HepG2 (cell line): ENCODE measurements at regions not wholly inside any gene's neighbourhood (a gene's known extent, or its start where the extent isn't known, plus 50 kb on each side); places are given as distances from the start of the nearest gene placed in this dataset.
A peak's percentile ranks its signal among the peaks of the same experiment; 100 is the strongest.

Experiments
- BHLHE40 ChIP-seq: IDR thresholded peaks from 2 replicates; pipeline ENCODE4 v1.6.1; 2011; ENCODE audit warnings: low read length, improper control_type of control experiment
- GABPB1 ChIP-seq: IDR thresholded peaks from 2 replicates; pipeline ENCODE4 v1.6.1; 2016; ENCODE audit warnings: mild to moderate bottlenecking, missing genetic modification reagents, moderate library complexity, missing compliant biosample characterization
- GZF1 ChIP-seq: sonication (generic); formaldehyde crosslinking; IDR thresholded peaks from 2 replicates; pipeline ENCODE4 v1.5.1; 2020; ENCODE audit warnings: mild to moderate bottlenecking, missing genetic modification reagents
- HOXA7 ChIP-seq: sonication (generic); formaldehyde crosslinking; IDR thresholded peaks from 2 replicates; pipeline ENCODE4 v1.8.1; 2022; ENCODE audit warnings: mild to moderate bottlenecking, missing genetic modification reagents, moderate library complexity
- KAT8 ChIP-seq: IDR thresholded peaks from 2 replicates; pipeline ENCODE4 v1.6.1; 2016; ENCODE audit warnings: missing genetic modification reagents, missing compliant biosample characterization
- RARA ChIP-seq: IDR thresholded peaks from 2 replicates; pipeline ENCODE4 v1.6.1; 2016; ENCODE audit warnings: missing genetic modification reagents, missing compliant biosample characterization
- RBAK ChIP-seq: sonication (generic); formaldehyde crosslinking; IDR thresholded peaks from 2 replicates; pipeline ENCODE4 v1.5.1; 2020; ENCODE audit warnings: mild to moderate bottlenecking, missing genetic modification reagents
- ZBTB46 ChIP-seq: sonication (generic); formaldehyde crosslinking; IDR thresholded peaks from 2 replicates; pipeline ENCODE4 v1.4.0; 2020; ENCODE audit warnings: mild to moderate bottlenecking, missing genetic modification reagents, borderline replicate concordance
- ZKSCAN8 ChIP-seq: IDR thresholded peaks from 2 replicates; pipeline ENCODE4 v1.6.1; 2016; ENCODE audit warnings: borderline replicate concordance, missing genetic modification reagents, missing compliant biosample characterization
- ZNF18 ChIP-seq: sonication (generic); formaldehyde crosslinking; IDR thresholded peaks from 2 replicates; pipeline ENCODE4 v1.8.0; 2022; ENCODE audit warnings: mild to moderate bottlenecking, missing genetic modification reagents; ENCODE audit not compliant: insufficient replicate concordance
- ZNF614 ChIP-seq: IDR thresholded peaks from 2 replicates; pipeline ENCODE4 v1.6.1; 2018; ENCODE audit warnings: missing biosample characterization, missing genetic modification reagents, inconsistent platforms, borderline replicate concordance
- TF ChIP-seq, protein P1 (sequence below): sonication (generic); formaldehyde crosslinking; IDR thresholded peaks from 2 replicates; pipeline ENCODE4 v1.5.1; 2020; ENCODE audit warnings: missing genetic modification reagents, mild to moderate bottlenecking, borderline replicate concordance
- TF ChIP-seq, protein P2 (sequence below), 2 experiments: sonication (generic) in 1 of 2; formaldehyde crosslinking in 1 of 2; IDR thresholded peaks; 2 replicates each; pipeline versions ENCODE4 v1.6.1 to v1.9.0; 2014 to 2022; ENCODE audit warnings: antibody characterized with exemption in 1 of 2, borderline replicate concordance in 1 of 2, inconsistent platforms in 1 of 2, low read depth in 1 of 2, missing genetic modification reagents in 1 of 2
- TF ChIP-seq, protein P3 (sequence below): sonication (generic); formaldehyde crosslinking; IDR thresholded peaks from 2 replicates; pipeline ENCODE4 v1.9.0; 2021; ENCODE audit warnings: missing genetic modification reagents, borderline replicate concordance

- TF ChIP-seq, protein P1, sequence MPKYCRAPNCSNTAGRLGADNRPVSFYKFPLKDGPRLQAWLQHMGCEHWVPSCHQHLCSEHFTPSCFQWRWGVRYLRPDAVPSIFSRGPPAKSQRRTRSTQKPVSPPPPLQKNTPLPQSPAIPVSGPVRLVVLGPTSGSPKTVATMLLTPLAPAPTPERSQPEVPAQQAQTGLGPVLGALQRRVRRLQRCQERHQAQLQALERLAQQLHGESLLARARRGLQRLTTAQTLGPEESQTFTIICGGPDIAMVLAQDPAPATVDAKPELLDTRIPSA (CRISPR knock-in tag), result no peak
- no peak; the same call in 1 of the 2 replicates for TF ChIP-seq GABPB1 (CRISPR knock-in tag)
- no peak for TF ChIP-seq ZNF18 (CRISPR knock-in tag)
- no peak for TF ChIP-seq RARA
- TF ChIP-seq KAT8 (CRISPR knock-in tag), result peak; percentile 50
- TF ChIP-seq GZF1 (CRISPR knock-in tag), result no peak
- TF ChIP-seq, protein P2, sequence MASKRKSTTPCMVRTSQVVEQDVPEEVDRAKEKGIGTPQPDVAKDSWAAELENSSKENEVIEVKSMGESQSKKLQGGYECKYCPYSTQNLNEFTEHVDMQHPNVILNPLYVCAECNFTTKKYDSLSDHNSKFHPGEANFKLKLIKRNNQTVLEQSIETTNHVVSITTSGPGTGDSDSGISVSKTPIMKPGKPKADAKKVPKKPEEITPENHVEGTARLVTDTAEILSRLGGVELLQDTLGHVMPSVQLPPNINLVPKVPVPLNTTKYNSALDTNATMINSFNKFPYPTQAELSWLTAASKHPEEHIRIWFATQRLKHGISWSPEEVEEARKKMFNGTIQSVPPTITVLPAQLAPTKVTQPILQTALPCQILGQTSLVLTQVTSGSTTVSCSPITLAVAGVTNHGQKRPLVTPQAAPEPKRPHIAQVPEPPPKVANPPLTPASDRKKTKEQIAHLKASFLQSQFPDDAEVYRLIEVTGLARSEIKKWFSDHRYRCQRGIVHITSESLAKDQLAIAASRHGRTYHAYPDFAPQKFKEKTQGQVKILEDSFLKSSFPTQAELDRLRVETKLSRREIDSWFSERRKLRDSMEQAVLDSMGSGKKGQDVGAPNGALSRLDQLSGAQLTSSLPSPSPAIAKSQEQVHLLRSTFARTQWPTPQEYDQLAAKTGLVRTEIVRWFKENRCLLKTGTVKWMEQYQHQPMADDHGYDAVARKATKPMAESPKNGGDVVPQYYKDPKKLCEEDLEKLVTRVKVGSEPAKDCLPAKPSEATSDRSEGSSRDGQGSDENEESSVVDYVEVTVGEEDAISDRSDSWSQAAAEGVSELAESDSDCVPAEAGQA (IDR thresholded peaks at IDR 0.05; ENCODE audit: low read depth), result no peak
- TF ChIP-seq, protein P2 (CRISPR knock-in tag; IDR thresholded peaks at IDR 0.05; ENCODE audit: borderline replicate concordance), result no peak
- TF ChIP-seq ZBTB46, result no peak
- TF ChIP-seq HOXA7 (CRISPR knock-in tag), result no peak
- no peak for TF ChIP-seq BHLHE40
- TF ChIP-seq, protein P3, sequence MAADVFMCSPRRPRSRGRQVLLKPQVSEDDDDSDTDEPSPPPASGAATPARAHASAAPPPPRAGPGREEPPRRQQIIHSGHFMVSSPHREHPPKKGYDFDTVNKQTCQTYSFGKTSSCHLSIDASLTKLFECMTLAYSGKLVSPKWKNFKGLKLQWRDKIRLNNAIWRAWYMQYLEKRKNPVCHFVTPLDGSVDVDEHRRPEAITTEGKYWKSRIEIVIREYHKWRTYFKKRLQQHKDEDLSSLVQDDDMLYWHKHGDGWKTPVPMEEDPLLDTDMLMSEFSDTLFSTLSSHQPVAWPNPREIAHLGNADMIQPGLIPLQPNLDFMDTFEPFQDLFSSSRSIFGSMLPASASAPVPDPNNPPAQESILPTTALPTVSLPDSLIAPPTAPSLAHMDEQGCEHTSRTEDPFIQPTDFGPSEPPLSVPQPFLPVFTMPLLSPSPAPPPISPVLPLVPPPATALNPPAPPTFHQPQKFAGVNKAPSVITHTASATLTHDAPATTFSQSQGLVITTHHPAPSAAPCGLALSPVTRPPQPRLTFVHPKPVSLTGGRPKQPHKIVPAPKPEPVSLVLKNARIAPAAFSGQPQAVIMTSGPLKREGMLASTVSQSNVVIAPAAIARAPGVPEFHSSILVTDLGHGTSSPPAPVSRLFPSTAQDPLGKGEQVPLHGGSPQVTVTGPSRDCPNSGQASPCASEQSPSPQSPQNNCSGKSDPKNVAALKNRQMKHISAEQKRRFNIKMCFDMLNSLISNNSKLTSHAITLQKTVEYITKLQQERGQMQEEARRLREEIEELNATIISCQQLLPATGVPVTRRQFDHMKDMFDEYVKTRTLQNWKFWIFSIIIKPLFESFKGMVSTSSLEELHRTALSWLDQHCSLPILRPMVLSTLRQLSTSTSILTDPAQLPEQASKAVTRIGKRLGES (CRISPR knock-in tag), result no peak
- TF ChIP-seq ZKSCAN8 (CRISPR knock-in tag), result no peak
- TF ChIP-seq ZNF614 (CRISPR knock-in tag), result peak; percentile 34; the same call in 1 of the 2 replicates
- no peak for TF ChIP-seq RBAK
These were observed 332.7 kb downstream of the DUSP6 start (continued) for GRCh38 chr12:89019439-89020120.
